ENCODE measurements at regions not wholly inside any gene's neighbourhood (a gene's known extent, or its start where the extent isn't known, plus 50 kb on each side); places are given as distances from the start of the nearest gene placed in this dataset.
"Not testable (repeated sequence)": the region's sequence is repeated elsewhere in the genome, so short reads cannot be mapped to it uniquely, and the experiment has no call there.

DNA sequence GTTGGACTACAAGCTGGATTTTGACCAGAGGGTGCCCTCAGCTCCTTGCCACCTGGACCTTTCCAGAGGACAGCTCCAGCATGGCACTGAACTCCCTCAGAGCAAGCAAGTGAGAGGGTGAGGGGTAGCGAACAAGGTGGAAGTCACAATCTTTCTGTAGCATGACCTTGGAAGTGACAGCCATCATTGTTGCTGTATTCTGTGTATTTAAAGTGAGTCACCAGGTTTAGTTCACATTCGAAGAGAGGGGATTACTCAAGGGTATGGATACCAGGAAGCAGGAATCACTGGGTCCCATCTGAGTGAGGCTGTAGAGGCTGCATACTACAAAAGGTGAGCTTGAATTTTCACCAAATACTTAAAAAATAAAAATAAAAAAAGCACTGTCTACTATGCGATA is 280.0 kb upstream of the SPTLC3 start:
- no peak for DNase-seq (ENCODE audit: low read depth in 2 of 2)

DNA sequence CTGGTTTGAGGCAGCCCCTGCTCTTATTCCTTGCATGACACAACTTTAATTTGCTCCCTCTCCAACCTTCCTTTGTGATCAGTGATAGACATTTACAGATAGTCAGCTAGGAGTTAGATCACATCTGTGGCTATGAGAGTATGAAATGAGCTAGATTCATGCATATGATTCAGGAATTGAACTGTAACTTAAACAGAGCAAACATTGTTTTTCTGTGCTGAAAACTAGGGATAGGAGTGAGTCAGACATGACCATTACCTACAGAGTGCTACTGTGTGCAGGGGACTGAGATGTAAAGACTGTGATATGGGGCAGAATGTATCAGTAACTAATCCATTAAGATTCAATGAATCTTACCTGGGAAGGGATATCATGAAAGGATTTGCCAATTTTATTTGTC is 279.4 kb upstream of the SPTLC3 start:
- DNase-seq (ENCODE audit: low read depth in 2 of 2), result no peak

- no peak for DNase-seq (ENCODE audit: low read depth in 2 of 2)
Observed at GRCh38 chr20:12733811-12734210, 275.0 kb upstream of the SPTLC3 start.

- no peak for DNase-seq (ENCODE audit: low read depth in 2 of 2)
Observed at GRCh38 chr20:12737497-12737896, 271.3 kb upstream of the SPTLC3 start.

GRCh38 chr20:12737900-12738299 is 270.9 kb upstream of the SPTLC3 start:
- no peak for DNase-seq (ENCODE audit: low read depth in 2 of 2)

DNA sequence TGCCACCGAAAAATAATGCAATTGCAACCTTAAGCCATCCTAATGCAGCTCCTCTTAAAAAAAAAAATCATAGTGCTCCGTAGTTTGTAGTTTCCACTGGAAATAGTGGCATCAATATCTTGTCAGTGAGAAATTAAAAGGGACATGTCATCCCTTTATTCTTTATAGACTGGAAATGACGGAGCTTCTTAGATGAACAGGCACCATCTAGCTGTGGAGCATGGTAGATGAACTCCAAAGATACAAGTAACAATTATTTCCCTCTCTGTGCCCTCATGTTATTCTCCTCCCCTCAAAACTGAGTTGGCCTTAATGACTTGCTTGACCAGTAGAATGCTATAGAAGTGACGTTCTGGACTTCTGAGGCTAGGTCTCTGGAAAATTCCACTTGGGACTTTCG is 268.1 kb upstream of the SPTLC3 start:
- no peak for DNase-seq (ENCODE audit: low read depth in 2 of 2)

DNA sequence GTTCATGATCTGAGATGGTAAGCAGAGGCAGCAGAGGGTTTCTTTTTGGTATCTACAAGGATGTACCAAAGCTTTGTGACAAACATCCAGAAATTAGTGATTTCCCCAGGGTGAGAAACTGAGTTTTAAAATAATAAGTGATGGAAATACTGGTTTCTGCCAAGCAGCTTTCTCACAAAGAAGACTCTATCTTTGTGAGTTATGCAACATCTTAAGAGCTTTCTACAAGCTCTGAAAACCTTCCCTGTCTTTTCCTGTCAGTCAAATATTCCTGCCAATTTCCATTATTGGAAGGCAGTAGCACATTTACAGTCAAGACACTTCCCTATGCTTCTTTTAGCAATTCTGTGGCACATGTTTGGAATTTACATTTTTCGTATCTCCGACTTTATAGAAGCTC is 264.7 kb upstream of the SPTLC3 start:
- DNase-seq (ENCODE audit: low read depth in 2 of 2), result no peak

DNA sequence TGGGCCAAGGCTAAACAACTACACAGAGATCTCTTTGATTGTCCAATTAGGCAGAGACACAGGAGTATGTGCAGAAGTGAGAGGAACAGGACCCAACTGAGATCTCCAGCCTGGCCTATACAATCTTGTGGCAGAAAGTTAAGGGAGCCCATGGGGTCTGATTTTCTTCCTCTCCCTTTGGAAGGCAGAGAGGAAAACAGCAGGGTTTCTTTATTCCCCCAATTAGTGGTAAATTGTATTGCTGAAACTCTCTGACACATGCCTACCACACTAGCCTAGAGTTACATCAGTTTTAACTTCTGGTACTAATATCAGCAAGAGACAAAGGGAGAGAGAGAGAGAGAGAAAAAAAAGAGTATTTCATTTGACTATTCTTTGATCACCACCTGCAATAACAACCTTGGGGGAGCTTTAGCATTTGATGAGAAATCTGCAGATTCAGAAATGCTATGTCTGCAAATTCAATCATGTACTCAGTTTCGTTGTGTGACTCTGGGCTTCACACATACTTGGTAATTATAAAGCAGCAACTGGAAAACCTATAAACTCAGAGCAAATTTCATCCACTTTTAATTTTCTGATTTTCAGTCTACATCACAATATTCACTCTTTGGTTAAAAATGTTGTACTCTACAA is 260.3 kb upstream of the SPTLC3 start:
- no peak for DNase-seq (ENCODE audit: low read depth in 2 of 2)

DNA sequence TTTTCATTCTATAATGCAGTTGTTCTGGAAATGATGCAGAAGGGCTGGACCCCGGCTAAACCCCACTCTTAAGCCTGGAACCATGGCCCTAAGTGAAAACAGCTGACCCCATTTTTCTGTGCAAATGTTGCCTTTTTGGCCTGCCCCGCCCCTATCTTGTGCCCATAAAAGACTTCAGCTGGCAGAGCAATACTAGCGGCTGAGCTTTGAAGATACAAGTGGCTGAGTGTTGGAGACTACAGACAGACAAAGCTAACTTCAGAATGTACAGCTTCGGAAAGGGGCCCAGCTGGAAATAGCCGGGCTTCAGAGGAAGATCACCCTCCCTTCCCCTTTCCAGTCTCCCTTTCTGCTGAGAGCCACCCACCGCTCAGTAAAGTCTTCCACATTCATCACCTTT is 258.6 kb upstream of the SPTLC3 start:
- no peak for DNase-seq (ENCODE audit: low read depth in 2 of 2)

- DNase-seq (ENCODE audit: low read depth in 2 of 2), result not testable (repeated sequence)
Observed at GRCh38 chr20:12752900-12753693, 255.7 kb upstream of the SPTLC3 start.

GRCh38 chr20:12753742-12754141 is 255.0 kb upstream of the SPTLC3 start:
- not testable (repeated sequence) for DNase-seq (ENCODE audit: low read depth in 2 of 2)

DNA sequence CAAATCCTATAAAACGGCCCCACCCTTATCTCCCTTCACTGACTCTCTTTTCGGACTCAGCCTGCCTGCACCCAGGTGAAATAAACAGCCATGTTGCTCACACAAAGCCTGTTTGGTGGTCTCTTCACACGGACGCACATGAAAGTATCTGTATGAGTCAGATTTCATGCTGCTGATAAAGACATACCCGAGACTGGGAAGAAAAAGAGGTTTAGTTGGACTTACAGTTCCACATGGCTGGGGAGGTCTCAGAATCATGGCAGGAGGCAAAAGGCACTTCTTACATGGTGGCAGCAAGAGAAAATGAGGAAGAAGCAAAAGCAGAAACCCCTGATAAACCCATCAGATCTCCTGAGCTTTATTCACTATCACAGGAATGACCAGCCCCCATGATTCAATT is 249.3 kb upstream of the SPTLC3 start:
- DNase-seq (ENCODE audit: low read depth in 2 of 2), result not testable (repeated sequence)

DNA sequence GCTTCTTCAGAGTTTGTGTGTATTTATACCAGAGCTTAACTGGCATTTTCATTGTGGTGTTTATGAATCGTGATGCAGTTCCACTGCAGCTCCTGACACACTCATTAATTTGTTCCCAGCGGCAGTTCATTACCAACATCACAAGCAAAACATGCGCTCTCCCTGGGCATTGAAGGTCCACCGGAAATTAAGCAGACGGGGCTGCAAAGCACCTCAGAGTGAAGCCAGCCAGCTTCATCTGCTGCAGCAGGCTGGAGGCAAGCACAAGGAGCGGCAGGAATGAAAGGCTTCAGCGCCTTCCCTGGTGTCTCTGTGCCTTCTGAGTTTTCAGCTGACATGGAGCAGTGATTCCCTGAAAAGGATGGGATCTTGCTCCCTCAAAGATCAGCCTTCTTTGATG is 246.0 kb upstream of the SPTLC3 start:
- no peak for DNase-seq (ENCODE audit: low read depth in 2 of 2)

DNA sequence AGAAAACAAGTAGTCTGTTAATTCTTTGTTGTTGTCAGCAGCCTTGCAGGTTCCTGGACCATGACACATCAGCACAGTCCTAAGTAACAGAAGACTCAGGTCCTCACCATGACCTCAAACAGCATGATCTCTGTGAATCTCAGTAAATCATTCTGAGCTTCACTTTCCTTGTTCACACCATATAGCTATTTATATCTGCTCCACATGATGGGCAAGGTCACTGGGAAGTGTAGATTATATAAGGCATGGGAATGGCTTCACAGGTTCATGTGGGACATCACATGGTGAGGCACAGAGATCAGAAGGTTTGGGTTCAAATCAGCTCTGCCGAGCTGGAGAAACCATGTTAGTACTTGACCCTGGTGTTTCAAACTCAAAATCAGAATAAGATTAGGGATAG is 245.4 kb upstream of the SPTLC3 start:
- no peak for DNase-seq (ENCODE audit: low read depth in 2 of 2)

GRCh38 chr20:12764053-12764452 is 244.7 kb upstream of the SPTLC3 start:
- no peak for DNase-seq (ENCODE audit: low read depth in 2 of 2)

DNA sequence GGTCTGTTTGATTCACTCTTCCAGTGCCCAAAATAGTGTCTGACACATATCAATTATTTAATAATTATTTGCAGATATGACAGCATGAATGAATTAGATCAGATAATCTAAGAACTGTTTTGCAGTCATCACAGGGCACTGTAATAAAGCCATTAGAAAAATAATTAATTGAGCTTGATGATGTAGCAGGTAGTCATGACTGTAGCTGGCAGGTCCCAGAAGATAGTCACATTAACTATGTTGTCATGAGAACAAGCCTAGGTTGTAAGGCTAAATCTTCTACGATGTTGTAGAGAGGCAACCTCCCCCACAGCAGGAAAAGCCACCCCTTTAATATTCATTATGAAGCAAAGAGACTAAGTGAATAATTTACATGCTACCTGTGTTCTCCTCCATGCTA is 243.9 kb upstream of the SPTLC3 start:
- DNase-seq (ENCODE audit: low read depth in 2 of 2), result no peak

DNA sequence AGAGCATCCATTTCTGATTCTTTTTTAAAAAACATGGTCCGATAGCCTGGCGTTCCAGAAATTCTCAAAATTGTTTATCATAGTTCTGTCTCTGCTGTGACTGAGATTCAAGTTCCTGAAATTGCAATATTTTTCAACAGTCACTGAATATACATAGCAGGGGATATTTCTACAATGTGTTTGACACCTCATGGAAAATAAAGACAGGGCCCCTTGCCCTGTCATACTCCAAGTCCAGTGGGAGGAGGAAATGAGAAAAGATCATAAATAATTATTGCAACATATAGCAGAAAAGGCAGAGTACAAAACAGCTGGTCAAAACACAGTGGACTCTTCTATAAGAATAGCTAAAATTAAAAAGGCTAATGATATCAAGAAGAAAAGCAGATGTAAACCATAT is 234.8 kb upstream of the SPTLC3 start:
- no peak for DNase-seq (ENCODE audit: low read depth in 2 of 2)

DNA sequence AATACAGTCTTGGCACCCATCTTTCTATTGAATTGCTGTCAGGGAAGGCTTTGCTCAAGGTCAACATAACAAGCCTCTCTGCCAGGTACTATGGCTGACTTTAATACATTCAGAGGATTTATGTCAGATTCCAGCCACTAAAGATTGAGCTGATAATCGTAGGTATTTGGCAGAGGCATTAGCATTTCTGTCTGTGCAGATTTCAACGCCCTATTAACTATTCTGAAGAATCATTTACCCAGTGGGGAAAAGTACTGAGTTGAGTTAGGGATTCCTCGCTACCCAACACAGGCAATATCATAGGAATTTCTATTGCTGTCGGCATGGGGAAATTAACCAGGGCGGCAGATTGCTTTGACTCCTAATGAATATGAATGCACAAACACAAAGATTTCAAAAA is 233.7 kb upstream of the SPTLC3 start:
- DNase-seq (ENCODE audit: low read depth in 2 of 2), result no peak

- DNase-seq (ENCODE audit: low read depth in 2 of 2), result no peak
Observed at GRCh38 chr20:12777016-12777415, 231.8 kb upstream of the SPTLC3 start.

GRCh38 chr20:12786276-12786675 is 222.5 kb upstream of the SPTLC3 start:
- DNase-seq (ENCODE audit: low read depth in 2 of 2), result no peak

- DNase-seq (ENCODE audit: low read depth in 2 of 2), result no peak
Observed at GRCh38 chr20:12788632-12789299, 220.0 kb upstream of the SPTLC3 start.

DNA sequence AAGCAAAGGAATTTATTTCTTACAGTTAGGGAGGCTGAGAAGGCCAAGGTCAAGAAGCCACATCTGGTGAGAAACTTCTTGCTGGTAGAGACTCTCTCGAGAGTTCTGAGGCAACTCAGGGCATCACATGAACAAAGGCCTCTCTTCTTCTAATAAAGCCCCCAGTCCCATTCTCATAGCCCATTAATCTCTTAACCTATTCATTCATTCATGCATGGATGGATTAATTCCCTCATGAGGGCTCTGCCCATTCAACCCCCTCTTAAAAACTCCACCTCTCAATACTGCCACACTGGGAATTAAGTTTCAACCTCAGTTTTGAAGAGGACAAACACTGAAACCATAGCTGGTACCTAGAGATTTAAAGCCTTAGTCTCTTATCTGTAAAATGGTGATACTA is 217.9 kb upstream of the SPTLC3 start:
- DNase-seq (ENCODE audit: low read depth in 2 of 2), result no peak

- DNase-seq (ENCODE audit: low read depth in 2 of 2), result no peak
Observed at GRCh38 chr20:12798286-12798685, 210.5 kb upstream of the SPTLC3 start.
